Neuronal stem cell (in vitro differentiated cells): ENCODE measurements at regions not wholly inside any gene's neighbourhood (a gene's known extent, or its start where the extent isn't known, plus 50 kb on each side); places are given as distances from the start of the nearest gene placed in this dataset.
A peak's percentile ranks its signal among the peaks of the same experiment; 100 is the strongest.

Experiments
- DNase-seq: peaks from one replicate; pipeline ENCODE4 v3.0.0-alpha.2; 2013; ENCODE audit warnings: low spot score
- H2AFZ ChIP-seq: one replicate; pipeline ENCODE4 v1.6.1; 2013; ENCODE audit warnings: mild to moderate bottlenecking, low read length, inconsistent platforms
- H2AK5ac ChIP-seq: 2 replicates; pipeline ENCODE4 v1.6.1; 2013; ENCODE audit warnings: low read depth, mild to moderate bottlenecking, inconsistent platforms, low read length, moderate library complexity, mixed read lengths
- H2BK120ac ChIP-seq: 2 replicates; pipeline ENCODE4 v1.6.1; 2013; ENCODE audit warnings: low read depth, mild to moderate bottlenecking, inconsistent platforms, low read length, moderate library complexity, mixed read lengths
- H2BK12ac ChIP-seq: one replicate; pipeline ENCODE4 v1.6.1; 2013; ENCODE audit warnings: low read length, inconsistent platforms
- H2BK15ac ChIP-seq: 2 replicates; pipeline ENCODE4 v1.6.1; 2013; ENCODE audit warnings: mild to moderate bottlenecking, low read length, inconsistent platforms, mixed read lengths
- H2BK5ac ChIP-seq: one replicate; pipeline ENCODE4 v1.6.1; 2013; ENCODE audit warnings: inconsistent platforms, mild to moderate bottlenecking, low read length, moderate library complexity
- H3K14ac ChIP-seq: one replicate; pipeline ENCODE4 v1.6.1; 2013; ENCODE audit warnings: low read length, inconsistent platforms
- H3K18ac ChIP-seq: 2 replicates; pipeline ENCODE4 v1.6.1; 2013; ENCODE audit warnings: low read length, inconsistent platforms
- H3K23ac ChIP-seq: 2 replicates; pipeline ENCODE4 v1.6.1; 2013; ENCODE audit warnings: low read depth, mild to moderate bottlenecking, mixed read lengths, low read length, inconsistent platforms; ENCODE audit not compliant: poor library complexity
- H3K27ac ChIP-seq: replicated peaks from 3 replicates; pipeline ENCODE4 v1.5.1; 2013; ENCODE audit warnings: low read length, inconsistent platforms
- H3K27me3 ChIP-seq, 3 experiments: 2 replicates each; pipeline ENCODE4 v1.6.1; 2013; ENCODE audit warnings: low read length in 3 of 3, mild to moderate bottlenecking in 2 of 3, inconsistent platforms in 1 of 3, low read depth in 1 of 3, mixed read lengths in 1 of 3, moderate library complexity in 1 of 3; ENCODE audit not compliant: control insufficient read depth in 3 of 3, insufficient read depth in 3 of 3
- H3K36me3 ChIP-seq, 2 donors: replicated peaks in 1 of 2; 2 replicates each; pipeline ENCODE4 v1.6.1; 2013; ENCODE audit warnings: low read length in 2 of 2; ENCODE audit not compliant: control insufficient read depth in 2 of 2, insufficient read depth in 2 of 2
- H3K4ac ChIP-seq: 2 replicates; pipeline ENCODE4 v1.6.1; 2013; ENCODE audit warnings: inconsistent platforms, mild to moderate bottlenecking, low read length, moderate library complexity
- H3K4me1 ChIP-seq, 2 donors: 1 replicate in 1 of 2; 2 replicates in 1 of 2; pipeline ENCODE4 v1.6.1; 2013; ENCODE audit warnings: low read length in 2 of 2, low read depth in 1 of 2; ENCODE audit not compliant: control insufficient read depth in 2 of 2, insufficient read depth in 1 of 2
- H3K4me2 ChIP-seq: one replicate; pipeline ENCODE4 v1.6.1; 2013; ENCODE audit warnings: mild to moderate bottlenecking, low read length, inconsistent platforms; ENCODE audit not compliant: insufficient read depth, poor library complexity, severe bottlenecking
- H3K4me3 ChIP-seq, 2 donors: 2 replicates each; pipeline ENCODE4 v1.5.1; 2013; ENCODE audit warnings: low read length in 2 of 2, mild to moderate bottlenecking in 2 of 2, inconsistent platforms in 1 of 2, moderate library complexity in 1 of 2
- H3K79me1 ChIP-seq: one replicate; pipeline ENCODE4 v1.6.1; 2013; ENCODE audit warnings: low read depth, mild to moderate bottlenecking, inconsistent platforms, low read length, moderate library complexity
- H3K9ac ChIP-seq: one replicate; pipeline ENCODE4 v1.6.1; 2013; ENCODE audit warnings: mild to moderate bottlenecking, low read depth, low read length, inconsistent platforms; ENCODE audit not compliant: poor library complexity
- H3K9me3 ChIP-seq, 2 donors: replicated peaks in 1 of 2; 2 replicates each; pipeline versions ENCODE3 to v1.6.1; 2013; ENCODE audit warnings: low read length in 2 of 2, mild to moderate bottlenecking in 2 of 2, inconsistent platforms in 1 of 2, low read depth in 1 of 2, mixed read lengths in 1 of 2, moderate library complexity in 1 of 2; ENCODE audit not compliant: control insufficient read depth in 2 of 2, insufficient read depth in 1 of 2
- H4K8ac ChIP-seq: one replicate; pipeline ENCODE4 v1.6.1; 2013; ENCODE audit warnings: low read depth, mild to moderate bottlenecking, inconsistent platforms, low read length, moderate library complexity
- H4K91ac ChIP-seq: one replicate; pipeline ENCODE4 v1.6.1; 2013; ENCODE audit warnings: low read length, low read depth, mild to moderate bottlenecking, inconsistent platforms; ENCODE audit not compliant: poor library complexity
- WGBS, 2 donors: extraction: QIAGEN DNeasy Blood & Tissue Kit; methylation state at CpG; one replicate each; pipeline ENCODE4 v1.1.7; 2013; ENCODE audit warnings: missing lambda C conversion rate in 2 of 2, mixed read lengths in 1 of 2; ENCODE audit not compliant: insufficient read length in 2 of 2, insufficient replicate concordance in 1 of 2; ENCODE audit errors: extremely low coverage in 2 of 2; 5-methylcytosine and 5-hydroxymethylcytosine counted together

DNA sequence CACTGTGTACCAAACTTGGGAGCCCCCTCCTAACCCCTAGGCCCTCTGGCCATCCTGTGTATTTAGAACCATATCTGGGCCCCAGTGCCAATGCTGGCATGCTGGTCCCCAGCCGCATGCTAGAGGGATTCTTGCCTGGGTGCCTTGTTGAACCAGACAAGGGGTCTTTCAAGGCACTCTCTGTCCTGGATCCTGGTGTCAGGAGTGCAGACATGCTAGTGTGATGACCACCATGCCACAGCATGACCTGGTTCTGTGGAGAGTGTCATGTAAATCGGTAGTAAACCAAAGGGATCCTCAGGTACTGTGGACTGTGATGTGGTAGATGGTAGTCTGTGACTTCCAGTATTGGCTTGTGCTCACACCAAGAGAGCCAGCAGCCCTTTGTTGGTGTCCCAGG, 222.2 kb upstream of the PODXL start:
- H3K4me1 ChIP-seq: peaks cover 0 to 1% of the 10 kb centered on the region in 2 donors
- H2AK5ac ChIP-seq: no peak overlapping the region
- H2BK120ac ChIP-seq: no peak overlapping the region
- H3K27ac ChIP-seq: no peak overlapping the region
- H4K91ac ChIP-seq: no peak overlapping the region
- H3K9ac ChIP-seq: no peak overlapping the region
- H3K4ac ChIP-seq: no peak overlapping the region
- H3K79me1 ChIP-seq: no peaks in the 10 kb centered on the region
- no peak overlapping the region for H3K4me2 ChIP-seq
- H3K9me3 ChIP-seq: no peaks in the 10 kb centered on the region
- WGBS, 2 donors: no CpG with 5 or more reads among the region's 2 CpGs
- H3K4me3 ChIP-seq: peak overlapping the region in 1 of 2 donors; percentile 62
- H3K14ac ChIP-seq: no peak overlapping the region
- H3K36me3 ChIP-seq: no peaks in the 10 kb centered on the region
- H2BK15ac ChIP-seq: no peak overlapping the region
- H3K18ac ChIP-seq: no peak overlapping the region
- peaks cover 0 to 4% (median 0%) of the 10 kb centered on the region in 3 experiments for H3K27me3 ChIP-seq
- no peak overlapping the region for H2BK5ac ChIP-seq
- no peak overlapping the region for H2AFZ ChIP-seq
- DNase-seq: no peak
- no peak overlapping the region for H2BK12ac ChIP-seq
- no peak overlapping the region for H3K23ac ChIP-seq
- no peak overlapping the region for H4K8ac ChIP-seq

DNA sequence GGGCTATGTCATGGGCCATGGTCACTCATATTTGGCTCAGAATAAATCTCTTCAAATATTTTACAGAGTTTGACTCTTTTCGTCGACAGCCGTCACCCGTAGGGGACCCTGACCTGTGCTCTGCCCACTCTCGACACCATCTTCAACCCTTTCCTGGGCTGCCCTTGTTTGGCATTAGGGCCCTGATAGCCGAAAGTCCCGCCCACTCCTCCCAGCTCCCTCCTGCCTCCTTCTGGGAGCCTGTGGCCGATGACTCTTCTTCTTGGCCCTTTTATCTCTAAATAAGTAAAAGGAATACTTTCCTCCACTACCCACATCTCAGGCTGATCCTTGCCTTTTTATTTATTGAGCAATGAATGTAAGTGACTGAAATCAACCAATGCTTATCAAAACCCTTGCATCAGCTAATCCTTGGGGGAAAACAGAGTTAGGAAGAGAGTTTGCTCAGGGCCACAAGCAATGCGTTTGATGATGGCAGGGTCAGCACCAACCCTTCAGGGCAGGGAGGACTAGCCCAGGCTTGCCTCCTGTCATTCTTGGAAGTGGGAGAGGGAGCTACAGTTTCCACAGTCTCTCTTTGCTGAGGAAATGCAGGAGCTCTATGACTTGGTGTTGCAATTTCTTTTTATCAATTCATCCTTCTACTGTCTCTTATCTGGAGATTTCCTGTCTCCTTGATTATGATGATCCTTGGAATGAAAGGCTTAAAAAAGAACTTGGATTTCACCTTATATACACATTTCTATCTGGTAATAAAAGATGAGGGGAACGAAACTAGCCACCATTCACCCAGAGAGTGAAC, 218.2 kb upstream of the PODXL start:
- H2BK12ac ChIP-seq: no peak overlapping the region

DNA sequence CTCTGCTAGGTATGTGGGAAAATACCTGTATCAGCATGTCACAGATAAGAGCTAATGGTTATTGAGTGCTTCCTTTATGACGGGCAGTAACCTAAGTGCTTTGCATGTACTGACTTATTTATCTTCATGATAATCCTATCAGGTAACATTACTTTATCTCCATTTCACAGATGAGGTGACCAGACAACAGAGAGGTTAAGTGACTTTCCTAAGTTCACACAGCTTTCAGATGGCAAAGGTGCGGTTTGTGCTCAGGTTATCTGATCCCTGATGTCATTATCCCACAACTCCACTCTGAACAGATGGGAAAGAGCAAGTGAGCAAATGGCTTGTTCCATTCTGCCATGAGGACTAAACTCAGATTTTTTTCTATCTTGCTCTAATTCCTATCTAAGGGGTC, 217.0 kb upstream of the PODXL start:
- no CpG with 5 or more reads among the region's 2 CpGs for WGBS, 2 donors

More for the DNA sequence above, 218.2 kb upstream of the PODXL start:
- Histone ChIP-seq H2BK15ac (no peak overlapping the region), H3K27me3 (no peaks in the 10 kb centered on the region), H3K18ac (peak overlapping the region; percentile 88), H2AK5ac (no peak overlapping the region), H3K36me3 (no peaks in the 10 kb centered on the region), H3K4me3 (no peak overlapping the region), H3K9ac (no peak overlapping the region), H2BK5ac (no peak overlapping the region), H3K4me1 (peaks cover 0 to 1% of the 10 kb centered on the region in 2 donors), H2AFZ (peak overlapping the region; percentile 54), H3K79me1 (no peaks in the 10 kb centered on the region), H4K91ac (no peak overlapping the region), H3K4ac (no peak overlapping the region), H3K27ac (no peak overlapping the region), H3K4me2 (no peak overlapping the region), H3K9me3 (no peaks in the 10 kb centered on the region), H3K23ac (no peak overlapping the region), H3K14ac (no peak overlapping the region), H4K8ac (no peak overlapping the region), H2BK120ac (no peak overlapping the region)
- no peak for DNase-seq
- WGBS, 2 donors: no CpG with 5 or more reads among the region's 10 CpGs

DNA sequence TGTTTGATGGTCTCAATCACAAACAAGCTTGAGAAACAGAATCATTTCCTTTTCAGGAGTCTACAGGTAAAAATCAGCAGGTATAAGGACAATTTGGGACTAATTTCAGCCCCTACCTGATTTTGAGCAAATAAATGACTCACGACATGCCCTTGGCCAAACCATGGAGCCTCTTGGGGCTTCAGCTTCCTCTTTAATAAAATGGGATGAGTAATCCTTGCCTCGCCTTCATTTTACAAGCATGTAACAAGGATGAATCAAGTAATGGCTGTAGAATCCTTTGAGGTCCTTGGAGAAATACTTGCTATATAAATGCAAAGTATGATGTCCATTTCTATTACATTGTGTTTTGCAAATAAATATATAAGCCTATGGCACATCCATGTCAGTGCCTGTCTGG, 212.8 kb upstream of the PODXL start:
- Histone ChIP-seq H3K18ac (no peak overlapping the region), H2BK15ac (no peak overlapping the region), H3K4me3 (no peak overlapping the region), H2BK120ac (no peak overlapping the region), H3K23ac (no peak overlapping the region), H2BK12ac (no peak overlapping the region), H3K27ac (no peak overlapping the region), H3K4ac (no peak overlapping the region), H3K4me1 (no peaks in the 10 kb centered on the region), H3K9me3 (no peaks in the 10 kb centered on the region), H3K36me3 (no peaks in the 10 kb centered on the region), H4K91ac (no peak overlapping the region), H3K9ac (no peak overlapping the region), H2AFZ (no peak overlapping the region), H2BK5ac (no peak overlapping the region), H2AK5ac (no peak overlapping the region), H3K14ac (no peak overlapping the region), H3K27me3 (peaks cover 0 to 2% (median 0%) of the 10 kb centered on the region in 3 experiments), H4K8ac (no peak overlapping the region), H3K4me2 (no peak overlapping the region), H3K79me1 (no peaks in the 10 kb centered on the region)
- no CpG with 5 or more reads among the region's 2 CpGs for WGBS, 2 donors
- DNase-seq: no peak

More for the DNA sequence above, 217.0 kb upstream of the PODXL start:
- peaks cover 0 to 1% of the 10 kb centered on the region in 2 donors for H3K4me1 ChIP-seq
- H4K8ac ChIP-seq: no peak overlapping the region
- no peaks in the 10 kb centered on the region for H3K36me3 ChIP-seq
- H3K23ac ChIP-seq: no peak overlapping the region
- no peak overlapping the region for H4K91ac ChIP-seq
- no peak overlapping the region for H2BK15ac ChIP-seq
- H3K4ac ChIP-seq: no peak overlapping the region
- H2BK120ac ChIP-seq: no peak overlapping the region
- no peak for DNase-seq
- no peak overlapping the region for H3K14ac ChIP-seq
- H3K27me3 ChIP-seq: peaks cover 0 to 2% (median 0%) of the 10 kb centered on the region in 3 experiments
- no peaks in the 10 kb centered on the region for H3K9me3 ChIP-seq
- H2AK5ac ChIP-seq: no peak overlapping the region
- H3K9ac ChIP-seq: no peak overlapping the region
- no peak overlapping the region for H2BK12ac ChIP-seq
- no peak overlapping the region for H2AFZ ChIP-seq
- no peak overlapping the region for H2BK5ac ChIP-seq
- no peak overlapping the region for H3K18ac ChIP-seq
- H3K4me3 ChIP-seq: no peak overlapping the region
- H3K4me2 ChIP-seq: no peak overlapping the region
- no peak overlapping the region for H3K27ac ChIP-seq
- H3K79me1 ChIP-seq: no peaks in the 10 kb centered on the region
